ENCODE measurements at regions not wholly inside any gene's neighbourhood (a gene's known extent, or its start where the extent isn't known, plus 50 kb on each side); places are given as distances from the start of the nearest gene placed in this dataset.

DNA sequence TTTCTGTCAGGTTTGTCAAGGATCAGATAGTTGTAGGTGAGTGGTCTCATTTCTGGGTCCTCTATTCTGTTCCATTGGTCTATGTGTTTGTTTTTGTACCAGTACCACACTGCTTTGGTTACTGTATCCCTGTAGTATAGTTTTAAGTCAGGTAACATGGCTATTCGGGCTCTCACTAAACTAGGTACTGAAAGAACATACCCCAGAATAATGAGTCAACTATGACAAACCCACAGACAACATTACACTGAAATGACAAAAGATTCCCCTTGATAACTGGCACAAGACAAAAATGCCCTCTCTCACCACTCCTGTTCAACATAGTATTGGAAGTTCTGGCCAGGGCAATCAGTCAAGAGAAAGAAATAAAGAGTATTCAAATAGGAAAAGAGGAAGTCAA lies 535.3 kb upstream of the CYLC2 start:
- TF ChIP-seq POLR2AphosphoS5 (IDR thresholded peaks at IDR 0.05; ENCODE audit: low read depth, low read length) = no peak
- no peak for TF ChIP-seq TAF1 (IDR thresholded peaks at IDR 0.05; ENCODE audit: low read depth, low read length)

Measured in GM12891 (cell line).